Epithelial cell of esophagus (primary cell): ENCODE measurements at regions not wholly inside any gene's neighbourhood (a gene's known extent, or its start where the extent isn't known, plus 50 kb on each side); places are given as distances from the start of the nearest gene placed in this dataset.
"Not testable (repeated sequence)": the region's sequence is repeated elsewhere in the genome, so short reads cannot be mapped to it uniquely, and the experiment has no call there.

ENCODE experiments used
- DNase-seq: peaks from one replicate; pipeline ENCODE4 v3.0.0; 2010; ENCODE audit warnings: low read depth
- H3K4me3 ChIP-seq: 2 replicates; pipeline ENCODE4 v1.5.1; 2011; ENCODE audit warnings: mild to moderate bottlenecking, low read length, control low read depth
- TF ChIP-seq, protein P1 (sequence below): IDR thresholded peaks from 2 replicates; pipeline ENCODE4 v1.5.1; 2011; ENCODE audit warnings: low read depth, mild to moderate bottlenecking, low read length, control low read depth, inconsistent platforms; ENCODE audit not compliant: insufficient read depth; ENCODE audit errors: missing control alignments

GRCh38 chr12:14200598-14200997, 164.9 kb upstream of the ATF7IP start:
- no peak for DNase-seq
- no peak overlapping the region for H3K4me3 ChIP-seq
- TF ChIP-seq, protein P1, sequence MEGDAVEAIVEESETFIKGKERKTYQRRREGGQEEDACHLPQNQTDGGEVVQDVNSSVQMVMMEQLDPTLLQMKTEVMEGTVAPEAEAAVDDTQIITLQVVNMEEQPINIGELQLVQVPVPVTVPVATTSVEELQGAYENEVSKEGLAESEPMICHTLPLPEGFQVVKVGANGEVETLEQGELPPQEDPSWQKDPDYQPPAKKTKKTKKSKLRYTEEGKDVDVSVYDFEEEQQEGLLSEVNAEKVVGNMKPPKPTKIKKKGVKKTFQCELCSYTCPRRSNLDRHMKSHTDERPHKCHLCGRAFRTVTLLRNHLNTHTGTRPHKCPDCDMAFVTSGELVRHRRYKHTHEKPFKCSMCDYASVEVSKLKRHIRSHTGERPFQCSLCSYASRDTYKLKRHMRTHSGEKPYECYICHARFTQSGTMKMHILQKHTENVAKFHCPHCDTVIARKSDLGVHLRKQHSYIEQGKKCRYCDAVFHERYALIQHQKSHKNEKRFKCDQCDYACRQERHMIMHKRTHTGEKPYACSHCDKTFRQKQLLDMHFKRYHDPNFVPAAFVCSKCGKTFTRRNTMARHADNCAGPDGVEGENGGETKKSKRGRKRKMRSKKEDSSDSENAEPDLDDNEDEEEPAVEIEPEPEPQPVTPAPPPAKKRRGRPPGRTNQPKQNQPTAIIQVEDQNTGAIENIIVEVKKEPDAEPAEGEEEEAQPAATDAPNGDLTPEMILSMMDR, result no peak

- TF ChIP-seq, protein P1, result no peak
- DNase-seq, result no peak
- H3K4me3 ChIP-seq, result no peak overlapping the region
Observed at GRCh38 chr12:14201291-14201690, 164.2 kb upstream of the ATF7IP start.

DNA sequence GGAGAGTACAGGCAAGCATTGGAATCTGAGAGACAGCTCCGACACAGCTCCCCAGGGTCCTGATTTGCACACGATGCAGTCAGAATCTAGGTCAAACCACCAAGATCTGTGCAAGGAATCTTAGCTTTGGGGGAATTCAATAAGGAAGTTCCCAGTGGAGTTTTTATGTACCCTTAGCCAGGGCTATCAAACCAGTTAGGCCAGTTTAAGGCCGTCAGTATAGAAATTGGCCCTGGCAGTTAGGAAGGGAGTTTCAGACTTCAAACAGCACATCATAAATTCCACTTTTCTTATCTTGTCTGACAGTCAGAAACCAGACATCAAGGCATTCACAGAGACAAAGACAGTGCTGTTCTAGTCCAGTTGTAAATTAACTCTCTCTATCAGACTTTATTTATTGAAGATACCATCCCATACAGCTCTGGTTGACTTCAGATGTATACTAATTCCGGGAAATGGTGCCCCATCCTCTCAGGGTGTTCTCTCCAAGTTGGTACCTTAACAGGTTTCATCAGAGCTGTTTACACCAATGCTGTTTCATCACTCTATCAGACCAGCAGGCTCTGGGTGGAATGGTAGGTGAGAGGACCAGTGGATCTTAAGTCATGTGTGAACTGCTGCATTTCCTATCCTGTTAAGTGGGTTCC, 157.5 kb upstream of the ATF7IP start:
- no peak overlapping the region for H3K4me3 ChIP-seq
- DNase-seq, result peak; percentile 77
- TF ChIP-seq, protein P1, result no peak

GRCh38 chr12:14211947-14212387, 153.5 kb upstream of the ATF7IP start:
- no peak overlapping the region for H3K4me3 ChIP-seq
- TF ChIP-seq, protein P1, result no peak
- no peak for DNase-seq

DNA sequence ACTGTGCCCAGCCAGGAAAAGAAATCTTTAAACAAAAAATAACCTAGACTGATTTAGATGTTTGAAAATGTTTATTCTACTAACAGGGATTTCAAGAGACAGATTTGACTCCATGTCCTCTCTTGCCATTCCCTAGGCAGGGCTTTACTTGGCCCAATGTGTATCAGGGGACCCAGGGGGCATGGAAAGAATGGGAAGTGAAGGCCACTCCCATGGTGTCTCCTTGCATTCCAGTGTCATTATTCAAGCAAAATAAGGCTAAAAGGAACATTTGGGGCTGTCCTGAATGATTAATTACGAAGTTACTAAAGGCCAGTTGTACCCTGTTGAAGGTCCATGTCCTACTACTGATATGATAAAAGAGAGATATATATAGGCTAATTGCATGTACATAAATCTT, 151.9 kb upstream of the ATF7IP start:
- no peak overlapping the region for H3K4me3 ChIP-seq
- TF ChIP-seq, protein P1, result no peak
- DNase-seq, result no peak

- no peak overlapping the region for H3K4me3 ChIP-seq
- TF ChIP-seq, protein P1, result no peak
- DNase-seq, result no peak
Observed at GRCh38 chr12:14214495-14214894, 151.0 kb upstream of the ATF7IP start.

DNA sequence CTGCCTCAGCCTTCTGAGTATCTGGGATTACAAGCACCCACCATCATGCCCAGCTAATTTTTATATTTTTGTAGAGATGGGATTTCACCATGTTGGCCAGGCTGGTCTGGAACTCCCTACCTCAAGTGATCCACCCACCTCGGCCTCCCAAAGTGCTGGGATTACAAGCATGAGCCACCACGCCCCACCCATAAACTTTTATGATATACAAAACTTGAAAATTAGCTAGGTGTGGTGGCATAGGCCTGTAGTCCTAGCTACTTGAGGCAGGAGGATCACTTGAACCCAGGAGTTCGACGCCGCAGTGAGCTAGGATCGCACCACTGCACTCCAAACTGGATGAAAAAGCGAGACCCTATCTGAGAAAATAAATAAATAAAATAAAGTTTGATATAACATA, 149.5 kb upstream of the ATF7IP start:
- not testable (repeated sequence) for H3K4me3 ChIP-seq, DNase-seq
